DND-41 (cell line): ENCODE measurements at regions not wholly inside any gene's neighbourhood (a gene's known extent, or its start where the extent isn't known, plus 50 kb on each side); places are given as distances from the start of the nearest gene placed in this dataset.
"Not testable (repeated sequence)": the region's sequence is repeated elsewhere in the genome, so short reads cannot be mapped to it uniquely, and the experiment has no call there.

Experiments
- ATAC-seq: fragments of 200-7000 bp; cut with Tn5 transposase; 3 replicates; pipeline ENCODE4 v1.9.1; 2021; ENCODE audit warnings: low read depth; ENCODE audit not compliant: insufficient read depth
- DNase-seq: peaks from one replicate; pipeline ENCODE4 v3.0.0-alpha.2; 2020
- H2AFZ ChIP-seq: 2 replicates; pipeline ENCODE4 v1.6.0; 2012; ENCODE audit warnings: low read depth, low read length
- H3K27ac ChIP-seq: 2 replicates; pipeline ENCODE4 v1.5.1; 2012; ENCODE audit warnings: low read length, inconsistent platforms
- H3K27me3 ChIP-seq: fragments of 200-600 bp; sonication (generic); 2 replicates; pipeline ENCODE4 v1.6.0; 2012; ENCODE audit warnings: low read length, mild to moderate bottlenecking, inconsistent platforms; ENCODE audit not compliant: insufficient read depth, poor library complexity
- H3K36me3 ChIP-seq: 2 replicates; pipeline ENCODE4 v1.5.1; 2012; ENCODE audit warnings: low read length, inconsistent platforms; ENCODE audit not compliant: insufficient read depth
- H3K4me1 ChIP-seq: 2 replicates; pipeline ENCODE4 v1.5.1; 2012; ENCODE audit warnings: mild to moderate bottlenecking, low read length; ENCODE audit not compliant: insufficient read depth
- H3K4me2 ChIP-seq: 2 replicates; pipeline ENCODE4 v1.6.0; 2012; ENCODE audit warnings: mild to moderate bottlenecking, moderate library complexity, low read length, inconsistent platforms; ENCODE audit not compliant: insufficient read depth
- H3K4me3 ChIP-seq, 2 experiments: fragments of 200-600 bp in 1 of 2; shearing (Covaris generic) in 1 of 2; 2 replicates each; pipeline ENCODE4 v1.5.1; 2012 to 2016; ENCODE audit warnings: inconsistent platforms in 2 of 2, low read length in 2 of 2, mild to moderate bottlenecking in 2 of 2, low read depth in 1 of 2, moderate library complexity in 1 of 2
- H3K79me2 ChIP-seq: 2 replicates; pipeline ENCODE4 v1.6.0; 2012; ENCODE audit warnings: low read length, inconsistent platforms; ENCODE audit not compliant: insufficient read depth
- H3K9ac ChIP-seq: 2 replicates; pipeline ENCODE4 v1.6.0; 2012; ENCODE audit warnings: low read depth, mild to moderate bottlenecking, inconsistent platforms, low read length, moderate library complexity
- H3K9me3 ChIP-seq: 2 replicates; pipeline ENCODE4 v1.5.1; 2012; ENCODE audit warnings: low read length, moderate library complexity, mild to moderate bottlenecking, inconsistent platforms; ENCODE audit not compliant: insufficient read depth, severe bottlenecking
- H4K20me1 ChIP-seq: 2 replicates; pipeline ENCODE4 v1.6.0; 2012; ENCODE audit warnings: low read length; ENCODE audit not compliant: insufficient read depth
- CTCF ChIP-seq: IDR thresholded peaks from 2 replicates; pipeline ENCODE4 v1.5.1; 2012; ENCODE audit warnings: borderline replicate concordance, low read length, moderate library complexity, mild to moderate bottlenecking; ENCODE audit not compliant: poor library complexity, severe bottlenecking; ENCODE audit errors: extremely low read depth
- EZH2 ChIP-seq: IDR thresholded peaks from 3 replicates; pipeline ENCODE4 v1.6.1; 2012; ENCODE audit warnings: borderline replicate concordance, low read depth, mild to moderate bottlenecking, moderate library complexity, low read length, inconsistent platforms; ENCODE audit not compliant: severe bottlenecking

GRCh38 chr1:82059959-82060358, 259.2 kb downstream of the ADGRL2 start:
- H3K4me3 ChIP-seq, result no peak overlapping the region
- H3K27ac ChIP-seq, result no peak overlapping the region

GRCh38 chr1:82057011-82057410, 256.3 kb downstream of the ADGRL2 start:
- H3K4me1 ChIP-seq, result no peaks in the 10 kb centered on the region
- no peak overlapping the region for H3K27ac ChIP-seq
- H3K4me2 ChIP-seq, result no peak overlapping the region
- H4K20me1 ChIP-seq, result no peaks in the 10 kb centered on the region
- H3K9ac ChIP-seq, result no peak overlapping the region
- no peaks in the 10 kb centered on the region for H3K79me2 ChIP-seq
- H2AFZ ChIP-seq, result no peak overlapping the region
- H3K27me3 ChIP-seq, result no peaks in the 10 kb centered on the region
- no peaks in the 10 kb centered on the region for H3K9me3 ChIP-seq
- no peaks in the 10 kb centered on the region for H3K36me3 ChIP-seq
- no peak for TF ChIP-seq EZH2
- no peak for TF ChIP-seq CTCF
- ATAC-seq, result no peak
- DNase-seq, result no peak
- H3K4me3 ChIP-seq, result no peak overlapping the region

More at GRCh38 chr1:82059959-82060358, 259.2 kb downstream of the ADGRL2 start:
- Histone ChIP-seq H3K4me2 (no peak overlapping the region), H3K36me3 (no peaks in the 10 kb centered on the region), H3K79me2 (no peaks in the 10 kb centered on the region), H4K20me1 (no peaks in the 10 kb centered on the region), H3K9me3 (no peaks in the 10 kb centered on the region), H3K27me3 (no peaks in the 10 kb centered on the region), H3K4me1 (no peaks in the 10 kb centered on the region), H3K9ac (no peak overlapping the region), H2AFZ (no peak overlapping the region)
- no peak for ATAC-seq
- TF ChIP-seq CTCF, result no peak
- no peak for TF ChIP-seq EZH2
- no peak for DNase-seq

GRCh38 chr1:82055375-82055774, 254.6 kb downstream of the ADGRL2 start:
- not testable (repeated sequence) for H3K27me3 ChIP-seq, H3K36me3 ChIP-seq, H3K9ac ChIP-seq, H2AFZ ChIP-seq, H4K20me1 ChIP-seq, H3K9me3 ChIP-seq, H3K4me1 ChIP-seq, ATAC-seq, H3K4me2 ChIP-seq, DNase-seq, H3K4me3 ChIP-seq, H3K27ac ChIP-seq, H3K79me2 ChIP-seq

- TF ChIP-seq CTCF (no peak), EZH2 (no peak)
- no peak for ATAC-seq
- no peaks in the 10 kb centered on the region for H3K9me3 ChIP-seq
Measured at GRCh38 chr1:82052563-82052962, 251.8 kb downstream of the ADGRL2 start.

More at GRCh38 chr1:82052563-82052962, 251.8 kb downstream of the ADGRL2 start:
- no peaks in the 10 kb centered on the region for H3K27me3 ChIP-seq
- H3K4me1 ChIP-seq, result no peaks in the 10 kb centered on the region
- no peak overlapping the region for H2AFZ ChIP-seq
- no peaks in the 10 kb centered on the region for H3K79me2 ChIP-seq
- H3K4me2 ChIP-seq, result no peak overlapping the region
- H4K20me1 ChIP-seq, result no peaks in the 10 kb centered on the region
- no peak for DNase-seq
- no peak overlapping the region for H3K9ac ChIP-seq
- no peaks in the 10 kb centered on the region for H3K36me3 ChIP-seq
- no peak overlapping the region for H3K4me3 ChIP-seq
- no peak overlapping the region for H3K27ac ChIP-seq
